ENCODE measurements at regions not wholly inside any gene's neighbourhood (a gene's known extent, or its start where the extent isn't known, plus 50 kb on each side); places are given as distances from the start of the nearest gene placed in this dataset.

DNA sequence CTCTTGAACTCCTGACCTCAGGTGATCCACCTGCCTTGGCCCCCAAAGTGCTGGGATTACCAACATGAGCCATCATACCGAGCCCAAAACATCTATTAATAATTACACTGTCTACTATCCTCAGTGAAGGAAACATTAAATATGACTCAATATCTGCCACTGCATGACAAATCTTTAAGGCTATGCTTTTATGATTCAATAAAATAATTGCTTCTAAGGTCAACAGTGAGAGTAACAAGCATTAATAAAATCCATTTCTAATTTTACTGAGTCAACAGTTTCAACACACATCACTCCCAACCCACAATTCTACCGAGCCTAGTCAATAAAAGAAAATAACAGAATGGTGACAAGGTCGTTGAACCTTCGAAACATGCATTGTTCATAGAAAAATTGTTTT is 125.5 kb upstream of the CHRM3 start:
- peaks cover 5 to 19% (median 11%) of the 10 kb centered on the region in 3 experiments; a peak in 5 of 7 replicates for H3K36me3 Mint-ChIP-seq (ENCODE audit: insufficient read depth in 1 of 3, low read depth in 3 of 3)
- H3K27ac Mint-ChIP-seq = no peak overlapping the region
- no peak for TF ChIP-seq CTCF (conservative IDR thresholded peaks at IDR 0.05)
- no peak overlapping the region for H3K18ac ChIP-seq (ENCODE audit: insufficient read length, low read depth, low read length)
- no peaks in the 10 kb centered on the region for H3K79me1 ChIP-seq (ENCODE audit: insufficient read depth, low read depth, low read length, poor library complexity, severe bottlenecking)
- no peak overlapping the region for H3K4me2 ChIP-seq (ENCODE audit: insufficient read depth, insufficient read length, low read length)
- H3K9me3 Mint-ChIP-seq = peaks cover 11 to 12% of the 10 kb centered on the region in 2 experiments
- no peaks in the 10 kb centered on the region for H3K4me1 ChIP-seq (ENCODE audit: insufficient read depth, low read length)
- WGBS (ENCODE audit: extremely low coverage, insufficient read length, low lambda C conversion rate) = no CpG with 5 or more reads among the region's 4 CpGs
- DNase-seq = no peak
- H2BK120ac ChIP-seq (ENCODE audit: low read depth, low read length, poor library complexity, severe bottlenecking) = no peak overlapping the region
- H2BK15ac ChIP-seq (ENCODE audit: low read depth, low read length) = no peak overlapping the region
- no peak overlapping the region for H3K56ac ChIP-seq (ENCODE audit: insufficient read length, low read depth, low read length)
- H4K91ac ChIP-seq (ENCODE audit: insufficient read length, low read depth, low read length) = no peak overlapping the region
- no peaks in the 10 kb centered on the region for H3K79me2 ChIP-seq (ENCODE audit: insufficient read depth, low read length)
- no peak overlapping the region for H3K27ac ChIP-seq (ENCODE audit: insufficient read length, low read depth, low read length)
- no peak overlapping the region for H4K5ac ChIP-seq (ENCODE audit: insufficient read length, low read depth, low read length)
- H4K8ac ChIP-seq (replicated peaks; ENCODE audit: insufficient read length, low read depth, low read length) = no peak overlapping the region
- no peak overlapping the region for H2BK12ac ChIP-seq (ENCODE audit: insufficient read length, low read depth, low read length)
- no peak overlapping the region for H3K9ac ChIP-seq (ENCODE audit: extremely low read depth, insufficient read length, low read length)
- H2AK5ac ChIP-seq (ENCODE audit: insufficient read length, low read length) = no peak overlapping the region
- peaks cover 0 to 9% of the 10 kb centered on the region in 2 experiments; a peak in 2 of 4 replicates for H3K4me1 Mint-ChIP-seq
- H2AFZ ChIP-seq (ENCODE audit: low read length) = no peak overlapping the region
- H2BK5ac ChIP-seq (ENCODE audit: insufficient read length, low read length) = no peak overlapping the region
- H2BK20ac ChIP-seq (ENCODE audit: low read depth, low read length, poor library complexity, severe bottlenecking) = no peak overlapping the region
- H3K23ac ChIP-seq (ENCODE audit: insufficient read length, low read depth, low read length) = no peak overlapping the region
- no peaks in the 10 kb centered on the region for H4K20me1 ChIP-seq (ENCODE audit: control insufficient read depth, insufficient read depth, insufficient read length)
- H3K27me3 ChIP-seq (ENCODE audit: insufficient read depth, low read length) = no peaks in the 10 kb centered on the region
- no peaks in the 10 kb centered on the region for H3K27me3 Mint-ChIP-seq (ENCODE audit: low read depth)
- no peaks in the 10 kb centered on the region for H3K23me2 ChIP-seq (ENCODE audit: insufficient read length, low read depth, low read length, poor library complexity, severe bottlenecking)
- no peaks in the 10 kb centered on the region for H3K9me3 ChIP-seq (ENCODE audit: control insufficient read depth, low read depth, low read length)
- H3K14ac ChIP-seq (ENCODE audit: insufficient read depth, low read length) = no peak overlapping the region
- no peak overlapping the region for H3K4me3 Mint-ChIP-seq
- no peak overlapping the region for H3T11ph ChIP-seq (ENCODE audit: low read length)
- no peak overlapping the region for H3K4ac ChIP-seq (ENCODE audit: low read depth, low read length)
